ENCODE measurements at regions not wholly inside any gene's neighbourhood (a gene's known extent, or its start where the extent isn't known, plus 50 kb on each side); places are given as distances from the start of the nearest gene placed in this dataset.
"Not testable (repeated sequence)": the region's sequence is repeated elsewhere in the genome, so short reads cannot be mapped to it uniquely, and the experiment has no call there.

- DNase-seq (ENCODE audit: low read depth in 2 of 2): no peak
Measured at GRCh38 chr9:82052081-82052480, 63.5 kb downstream of the SPATA31D1 start.

- DNase-seq (ENCODE audit: low read depth in 2 of 2): no peak
Measured at GRCh38 chr9:82054264-82055015, 65.9 kb downstream of the SPATA31D1 start.

- DNase-seq (ENCODE audit: low read depth in 2 of 2): no peak
Measured at GRCh38 chr9:82057805-82058204, 69.2 kb downstream of the SPATA31D1 start.

DNA sequence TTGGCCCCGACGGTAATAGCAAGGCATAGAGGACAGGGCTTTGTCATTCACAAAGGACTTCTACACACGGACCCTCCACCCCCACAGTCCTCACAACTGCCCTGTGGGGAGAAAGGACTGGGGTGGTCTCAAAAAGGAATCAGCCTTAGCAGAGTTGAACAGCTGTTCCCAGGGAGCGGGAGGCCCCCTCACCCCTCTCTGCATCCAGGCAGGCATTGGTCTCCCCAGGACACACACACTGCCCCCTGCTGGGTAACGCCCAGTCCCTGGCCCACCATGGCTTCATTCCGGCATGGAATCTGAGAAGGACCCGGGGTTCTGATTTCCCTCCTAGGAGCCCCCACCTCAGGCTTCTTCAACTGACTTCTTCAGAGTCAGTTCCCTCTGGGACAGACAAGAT is 73.2 kb downstream of the SPATA31D1 start:
- not testable (repeated sequence) for DNase-seq (ENCODE audit: low read depth in 2 of 2)

DNA sequence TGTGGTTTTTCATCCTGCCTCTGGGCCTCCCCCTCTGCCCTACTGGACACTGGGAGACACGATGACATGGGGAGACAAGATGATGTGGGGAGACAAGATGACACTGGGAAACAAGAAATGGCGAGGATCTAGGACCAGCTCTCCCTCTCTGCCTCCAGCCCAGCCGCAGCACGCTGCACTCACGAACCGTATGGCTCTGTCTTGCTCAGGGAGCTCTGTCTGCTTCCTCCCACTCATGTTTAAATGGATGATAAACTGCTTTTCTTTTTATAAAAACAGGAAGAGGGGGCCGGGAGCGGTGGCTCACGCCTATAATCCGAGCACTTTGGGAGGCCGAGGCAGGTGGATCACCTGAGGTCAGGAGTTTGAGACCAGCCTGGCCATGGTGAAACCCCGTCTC is 73.7 kb downstream of the SPATA31D1 start:
- no peak for DNase-seq (ENCODE audit: low read depth in 2 of 2)

DNA sequence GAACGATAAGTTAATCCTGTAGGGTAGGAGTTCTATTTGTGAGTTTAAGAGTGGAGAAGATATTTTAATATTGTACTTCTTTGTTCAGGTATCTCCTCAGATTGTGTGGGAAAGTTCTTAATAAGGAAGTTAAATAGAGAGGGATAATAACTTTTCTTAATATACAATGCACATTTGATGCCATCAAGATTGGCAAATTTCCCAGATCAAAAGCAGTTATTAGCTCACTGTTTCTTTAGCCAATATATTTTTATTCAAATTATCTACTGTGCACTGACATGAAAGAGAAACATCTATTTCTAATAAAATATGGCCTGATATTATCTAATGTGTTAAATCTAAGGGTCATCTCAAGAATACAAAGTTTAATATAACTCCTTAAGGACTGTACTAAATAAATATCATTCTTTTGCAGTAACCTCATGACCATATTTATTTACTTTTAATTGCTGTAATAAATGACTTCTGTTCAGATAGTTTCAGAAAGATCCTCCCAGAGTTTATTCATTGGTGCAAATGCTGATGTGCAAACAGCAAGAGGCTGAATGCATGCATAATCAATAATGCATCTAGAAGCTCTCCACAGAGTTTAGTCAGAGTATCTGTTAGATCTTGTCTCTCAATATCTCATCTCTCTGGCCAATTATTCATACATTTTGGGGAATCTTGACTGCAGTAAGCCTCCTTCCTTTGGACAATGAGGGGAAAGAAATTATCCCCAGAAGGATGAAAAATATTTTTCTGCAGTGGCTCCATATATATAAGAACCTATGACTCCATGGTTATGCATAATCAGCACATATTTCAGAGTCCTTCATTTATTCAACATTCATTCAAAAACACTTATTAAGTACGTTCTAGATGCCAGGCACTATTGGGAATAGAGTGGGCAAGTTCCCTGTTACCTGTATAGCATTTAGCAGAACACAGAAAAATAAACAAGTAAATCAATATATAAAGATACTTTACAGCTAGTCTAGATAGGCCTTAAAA is 85.3 kb downstream of the SPATA31D1 start:
- DNase-seq (ENCODE audit: low read depth in 2 of 2): no peak

DNA sequence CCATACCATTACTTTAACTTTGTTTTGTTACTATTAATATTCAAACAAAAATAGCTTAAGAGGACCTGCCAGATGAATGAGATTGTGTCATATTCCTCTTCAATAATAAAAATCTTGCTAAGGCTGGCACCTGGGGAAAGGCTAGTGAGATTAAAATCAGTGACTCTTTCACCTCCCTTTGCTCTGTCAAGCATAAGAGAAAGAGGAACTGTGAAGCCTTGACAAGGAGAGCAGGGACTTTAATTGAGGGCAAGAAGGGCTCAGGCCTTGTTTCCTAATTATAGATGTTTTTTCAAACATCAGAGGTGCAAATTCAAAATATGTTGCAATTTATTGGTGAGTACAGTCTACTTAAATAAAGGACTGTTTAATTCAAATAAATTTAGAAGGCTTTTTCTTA is 91.7 kb downstream of the SPATA31D1 start:
- DNase-seq (ENCODE audit: low read depth in 2 of 2): no peak

DNA sequence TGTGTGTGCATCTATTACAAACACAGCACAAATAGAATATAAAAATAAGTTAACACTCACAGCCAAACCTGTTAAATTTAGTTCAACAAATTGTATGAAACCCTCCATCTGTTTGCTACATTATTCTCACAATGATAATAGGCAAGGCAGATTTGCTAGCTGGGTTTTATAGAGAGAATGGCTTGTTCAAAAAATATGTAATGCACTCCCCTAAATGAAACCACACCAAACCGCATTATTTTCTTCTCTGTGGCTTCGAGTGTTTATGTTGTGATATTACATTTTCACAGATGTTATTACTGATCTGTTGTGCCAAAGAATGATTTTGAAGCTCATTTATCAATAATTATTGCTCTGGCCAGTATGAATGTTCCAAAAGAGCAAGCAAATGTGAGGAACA is 92.9 kb downstream of the SPATA31D1 start:
- DNase-seq (ENCODE audit: low read depth in 2 of 2): no peak

DNA sequence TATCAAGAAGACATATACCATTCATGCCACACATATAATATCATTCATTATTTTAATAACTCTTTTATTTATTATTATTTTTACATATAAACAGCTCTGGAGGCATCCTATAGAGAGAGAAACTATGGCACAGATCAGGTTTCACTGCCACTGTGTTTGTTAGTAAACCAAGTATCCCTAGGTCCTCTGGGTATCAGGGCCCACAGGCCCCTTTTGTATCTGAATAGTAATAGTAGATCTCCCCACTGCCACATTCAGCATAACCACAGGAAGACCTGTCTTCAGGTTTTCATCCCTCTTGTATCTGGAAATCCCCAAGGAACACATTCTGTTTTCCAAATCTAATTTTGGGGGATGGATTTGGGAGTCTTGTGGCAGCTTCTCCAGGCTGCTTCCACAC is 94.0 kb downstream of the SPATA31D1 start:
- no peak for DNase-seq (ENCODE audit: low read depth in 2 of 2)

- no peak for DNase-seq (ENCODE audit: low read depth in 2 of 2)
Measured at GRCh38 chr9:82088591-82088990, 100.0 kb downstream of the SPATA31D1 start.

GRCh38 chr9:82090046-82090445 is 101.5 kb downstream of the SPATA31D1 start:
- DNase-seq (ENCODE audit: low read depth in 2 of 2): no peak

- no peak for DNase-seq (ENCODE audit: low read depth in 2 of 2)
Measured at GRCh38 chr9:82091100-82091499, 102.5 kb downstream of the SPATA31D1 start.

DNA sequence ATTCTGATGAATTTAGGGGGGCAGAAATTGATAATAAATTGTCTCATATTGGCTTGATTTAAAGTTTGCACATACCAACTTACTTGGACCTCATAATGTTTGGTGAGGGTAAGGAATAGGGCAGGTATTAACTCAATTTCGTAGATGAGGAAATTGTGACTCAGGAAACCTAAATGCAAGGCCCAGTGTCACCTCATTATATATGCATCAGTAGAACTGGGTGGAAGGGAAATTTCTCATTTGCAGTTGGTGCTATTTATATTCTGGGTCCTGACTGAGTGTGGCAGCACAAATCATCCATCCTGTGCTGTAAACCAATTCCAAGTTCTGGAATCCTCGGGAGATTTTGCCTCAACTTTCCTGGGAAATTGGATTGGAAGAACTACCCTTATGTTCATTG is 103.0 kb downstream of the SPATA31D1 start:
- no peak for DNase-seq (ENCODE audit: low read depth in 2 of 2)

DNA sequence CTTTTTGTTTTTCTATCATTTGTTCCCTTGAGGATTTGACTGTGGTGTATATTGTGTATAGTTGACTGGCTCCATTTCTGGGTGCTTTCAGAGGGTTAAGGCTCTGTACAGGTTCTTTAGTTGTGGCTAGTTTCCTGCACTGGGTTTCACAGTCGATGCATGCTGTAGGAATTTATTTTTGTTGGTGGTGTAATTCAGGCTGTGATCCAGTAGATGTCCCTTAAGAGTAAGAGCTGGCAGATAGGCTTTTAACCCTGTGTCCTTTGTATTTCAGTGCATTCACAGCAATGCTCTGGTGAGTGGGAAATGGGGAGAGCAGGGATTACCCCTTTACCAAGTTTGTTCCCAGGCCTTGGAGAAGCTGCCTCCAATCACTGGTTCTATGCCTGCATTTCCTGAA is 112.9 kb downstream of the SPATA31D1 start:
- DNase-seq (ENCODE audit: low read depth in 2 of 2): no peak

GRCh38 chr9:82104252-82104651 is 115.7 kb downstream of the SPATA31D1 start:
- DNase-seq (ENCODE audit: low read depth in 2 of 2): no peak

DNA sequence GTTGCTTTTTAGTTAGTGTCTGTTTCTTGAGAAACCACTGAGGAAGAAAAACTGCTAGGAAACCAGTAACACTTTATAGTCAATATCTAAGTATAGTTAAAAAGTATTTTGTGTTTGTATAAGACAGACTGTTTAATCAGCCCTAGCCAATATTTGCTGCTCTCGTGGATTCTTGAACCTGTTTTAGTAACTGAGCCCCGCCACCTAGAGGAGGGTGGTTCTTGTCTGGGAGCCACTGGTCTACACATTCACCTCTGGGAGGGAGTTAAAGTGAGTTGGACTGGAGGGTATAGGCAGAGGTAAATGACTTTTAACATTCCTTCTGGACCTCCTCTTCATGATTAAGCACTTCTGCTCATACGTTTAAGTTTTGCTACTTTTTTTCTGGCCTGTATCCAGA is 117.2 kb downstream of the SPATA31D1 start:
- DNase-seq (ENCODE audit: low read depth in 2 of 2): peak in 1 of 2 donors; percentile 9

- no peak for DNase-seq (ENCODE audit: low read depth in 2 of 2)
Measured at GRCh38 chr9:82106536-82106935, 118.0 kb downstream of the SPATA31D1 start.

DNA sequence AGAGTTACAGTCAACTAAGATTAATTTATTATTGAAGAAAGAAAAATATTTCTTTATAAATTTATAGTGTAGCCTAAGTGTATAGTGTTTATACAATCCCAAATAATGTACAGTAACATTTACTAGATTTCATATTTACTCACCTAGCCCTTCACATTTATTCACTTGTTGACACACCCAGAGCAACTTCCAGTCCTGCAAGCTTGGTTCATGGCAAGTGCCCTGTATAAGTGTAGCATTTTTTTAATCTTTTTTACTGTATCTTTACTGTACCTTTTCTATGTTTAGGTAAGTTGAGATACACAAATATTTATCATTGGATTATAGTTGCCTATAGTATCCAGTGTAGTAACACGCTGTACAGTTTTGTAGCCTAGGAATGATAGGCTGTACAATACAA is 119.9 kb downstream of the SPATA31D1 start:
- DNase-seq (ENCODE audit: low read depth in 2 of 2): no peak

DNA sequence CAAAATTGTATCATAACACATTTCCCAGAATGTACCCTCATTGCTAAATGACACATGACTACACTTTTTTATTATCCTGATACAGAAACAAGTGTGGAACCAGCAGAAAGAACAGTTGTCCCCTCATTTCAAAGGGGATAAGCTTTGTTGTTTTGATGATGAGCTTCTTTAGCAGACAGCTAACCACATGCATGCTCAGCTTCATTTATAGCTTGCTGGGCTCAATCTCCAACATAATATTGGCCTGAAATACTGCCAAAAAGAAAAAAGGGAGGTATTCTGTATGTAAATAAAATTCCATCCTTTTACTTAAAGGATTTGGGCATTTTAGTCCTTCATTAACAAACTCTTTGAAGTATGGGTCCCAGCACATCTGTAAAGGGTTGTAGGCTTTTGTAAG is 120.4 kb downstream of the SPATA31D1 start:
- DNase-seq (ENCODE audit: low read depth in 2 of 2): no peak

DNA sequence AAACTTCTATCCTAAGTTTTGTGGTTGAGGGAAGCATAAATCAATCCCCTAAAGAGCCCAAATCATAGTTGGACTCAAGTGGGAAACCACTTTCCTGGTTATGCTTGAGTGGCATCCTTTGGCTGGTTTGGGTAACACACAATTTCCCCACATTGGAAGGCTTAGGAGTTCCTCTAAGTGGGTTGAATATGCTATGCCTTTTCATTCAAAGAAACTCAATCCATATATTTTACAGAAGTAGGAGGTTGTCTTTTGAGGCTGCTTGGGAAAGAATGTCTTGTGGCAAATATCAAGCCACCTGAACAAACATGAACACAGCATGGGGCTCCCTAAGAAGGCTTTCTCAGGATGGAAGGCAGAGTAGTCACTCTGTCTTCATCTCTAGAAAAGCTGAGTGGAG is 121.1 kb downstream of the SPATA31D1 start:
- no peak for DNase-seq (ENCODE audit: low read depth in 2 of 2)

- DNase-seq (ENCODE audit: low read depth in 2 of 2): no peak
Measured at GRCh38 chr9:82110881-82111280, 122.3 kb downstream of the SPATA31D1 start.

DNA sequence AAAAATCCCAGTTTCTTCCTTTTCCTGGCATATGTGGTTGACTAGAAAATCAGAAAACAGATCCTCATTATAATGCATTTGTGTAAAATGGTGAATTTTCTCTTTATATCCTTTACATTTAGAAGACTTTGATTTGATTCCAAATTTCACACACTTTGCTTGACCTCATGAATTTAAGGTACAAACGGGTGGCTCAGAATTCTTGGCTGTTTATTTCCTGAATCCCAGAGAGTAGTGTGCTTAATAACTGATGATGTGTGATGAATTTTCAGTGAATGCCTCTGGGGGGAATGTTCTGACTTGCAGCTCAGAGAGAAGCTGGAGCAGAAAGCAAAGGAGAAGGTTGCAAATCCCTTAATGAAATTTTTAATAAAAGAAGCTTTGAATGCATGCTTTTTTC is 126.8 kb downstream of the SPATA31D1 start:
- no peak for DNase-seq (ENCODE audit: low read depth in 2 of 2)

DNA sequence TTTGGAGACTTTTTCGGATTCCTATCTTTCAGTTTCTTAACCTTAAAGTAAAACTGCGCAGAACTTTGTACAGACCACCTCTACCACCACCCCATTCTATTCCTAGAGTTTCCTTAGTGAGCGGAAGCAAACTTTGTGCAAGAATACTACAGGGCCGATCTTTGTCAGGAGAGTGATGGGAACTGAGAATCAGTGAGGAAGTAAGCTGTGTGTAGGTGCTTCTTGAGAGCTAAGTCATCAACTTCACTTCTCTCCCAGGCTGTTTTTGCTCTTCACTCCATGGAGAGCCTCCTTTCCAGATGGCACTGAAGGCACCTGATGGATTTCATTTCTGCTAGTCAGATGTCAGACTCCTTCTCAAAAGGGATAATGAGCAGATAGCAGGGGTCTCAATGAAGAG is 127.3 kb downstream of the SPATA31D1 start:
- DNase-seq (ENCODE audit: low read depth in 2 of 2): no peak

All from lung microvascular endothelial cell (primary cell).